H1 (cell line): ENCODE measurements at regions not wholly inside any gene's neighbourhood (a gene's known extent, or its start where the extent isn't known, plus 50 kb on each side); places are given as distances from the start of the nearest gene placed in this dataset.

Experiments
- KDM4A ChIP-seq: IDR thresholded peaks from one replicate; pipeline ENCODE4 v1.7.1; 2012; ENCODE audit warnings: low read depth, mild to moderate bottlenecking, moderate library complexity, low read length, inconsistent platforms; ENCODE audit not compliant: severe bottlenecking
- SAP30 ChIP-seq: fragments of 300-600 bp; sonication (generic); IDR thresholded peaks from 2 replicates; pipeline ENCODE4 v1.7.1; 2012; ENCODE audit warnings: low read length, moderate library complexity, mild to moderate bottlenecking, inconsistent platforms; ENCODE audit not compliant: insufficient read depth, insufficient replicate concordance

GRCh38 chr4:83885256-83886182, 349.6 kb downstream of the GPAT3 start (continued):
- TF ChIP-seq KDM4A, result no peak
- TF ChIP-seq SAP30, result no peak
